GM10266 (cell line): ENCODE measurements at regions not wholly inside any gene's neighbourhood (a gene's known extent, or its start where the extent isn't known, plus 50 kb on each side); places are given as distances from the start of the nearest gene placed in this dataset.

Experiments used
- DNase-seq: peaks from one replicate; pipeline ENCODE4 v3.0.0; 2012; ENCODE audit errors: extremely low spot score
- TF ChIP-seq, protein P1 (sequence below): IDR thresholded peaks from 2 replicates; pipeline ENCODE4 v1.5.1; 2012; ENCODE audit warnings: mild to moderate bottlenecking, low read depth; ENCODE audit not compliant: control insufficient read depth, insufficient read depth; ENCODE audit errors: missing control alignments

DNA sequence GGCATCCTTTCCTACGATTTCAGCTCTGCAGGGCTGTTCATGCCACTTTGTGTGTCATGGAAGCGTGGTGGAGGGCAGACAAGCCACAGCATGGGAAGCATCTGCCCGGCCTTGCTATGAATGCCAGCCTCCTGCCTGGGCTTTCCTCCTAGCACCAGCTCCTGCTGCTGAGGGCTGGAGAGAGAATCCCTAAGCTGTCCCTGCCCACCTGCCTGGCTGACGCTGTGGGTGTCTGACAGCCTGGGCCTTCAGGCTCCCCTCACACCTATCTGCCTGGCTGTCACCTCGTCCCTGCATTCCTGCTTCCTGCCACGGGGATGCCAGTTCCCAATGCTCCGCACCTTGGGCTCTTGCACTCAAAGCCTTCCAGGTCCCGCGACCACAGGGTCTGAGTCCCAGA lies 606.5 kb upstream of the MGMT start:
- no peak for DNase-seq
- TF ChIP-seq, protein P1, sequence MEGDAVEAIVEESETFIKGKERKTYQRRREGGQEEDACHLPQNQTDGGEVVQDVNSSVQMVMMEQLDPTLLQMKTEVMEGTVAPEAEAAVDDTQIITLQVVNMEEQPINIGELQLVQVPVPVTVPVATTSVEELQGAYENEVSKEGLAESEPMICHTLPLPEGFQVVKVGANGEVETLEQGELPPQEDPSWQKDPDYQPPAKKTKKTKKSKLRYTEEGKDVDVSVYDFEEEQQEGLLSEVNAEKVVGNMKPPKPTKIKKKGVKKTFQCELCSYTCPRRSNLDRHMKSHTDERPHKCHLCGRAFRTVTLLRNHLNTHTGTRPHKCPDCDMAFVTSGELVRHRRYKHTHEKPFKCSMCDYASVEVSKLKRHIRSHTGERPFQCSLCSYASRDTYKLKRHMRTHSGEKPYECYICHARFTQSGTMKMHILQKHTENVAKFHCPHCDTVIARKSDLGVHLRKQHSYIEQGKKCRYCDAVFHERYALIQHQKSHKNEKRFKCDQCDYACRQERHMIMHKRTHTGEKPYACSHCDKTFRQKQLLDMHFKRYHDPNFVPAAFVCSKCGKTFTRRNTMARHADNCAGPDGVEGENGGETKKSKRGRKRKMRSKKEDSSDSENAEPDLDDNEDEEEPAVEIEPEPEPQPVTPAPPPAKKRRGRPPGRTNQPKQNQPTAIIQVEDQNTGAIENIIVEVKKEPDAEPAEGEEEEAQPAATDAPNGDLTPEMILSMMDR: no peak

DNA sequence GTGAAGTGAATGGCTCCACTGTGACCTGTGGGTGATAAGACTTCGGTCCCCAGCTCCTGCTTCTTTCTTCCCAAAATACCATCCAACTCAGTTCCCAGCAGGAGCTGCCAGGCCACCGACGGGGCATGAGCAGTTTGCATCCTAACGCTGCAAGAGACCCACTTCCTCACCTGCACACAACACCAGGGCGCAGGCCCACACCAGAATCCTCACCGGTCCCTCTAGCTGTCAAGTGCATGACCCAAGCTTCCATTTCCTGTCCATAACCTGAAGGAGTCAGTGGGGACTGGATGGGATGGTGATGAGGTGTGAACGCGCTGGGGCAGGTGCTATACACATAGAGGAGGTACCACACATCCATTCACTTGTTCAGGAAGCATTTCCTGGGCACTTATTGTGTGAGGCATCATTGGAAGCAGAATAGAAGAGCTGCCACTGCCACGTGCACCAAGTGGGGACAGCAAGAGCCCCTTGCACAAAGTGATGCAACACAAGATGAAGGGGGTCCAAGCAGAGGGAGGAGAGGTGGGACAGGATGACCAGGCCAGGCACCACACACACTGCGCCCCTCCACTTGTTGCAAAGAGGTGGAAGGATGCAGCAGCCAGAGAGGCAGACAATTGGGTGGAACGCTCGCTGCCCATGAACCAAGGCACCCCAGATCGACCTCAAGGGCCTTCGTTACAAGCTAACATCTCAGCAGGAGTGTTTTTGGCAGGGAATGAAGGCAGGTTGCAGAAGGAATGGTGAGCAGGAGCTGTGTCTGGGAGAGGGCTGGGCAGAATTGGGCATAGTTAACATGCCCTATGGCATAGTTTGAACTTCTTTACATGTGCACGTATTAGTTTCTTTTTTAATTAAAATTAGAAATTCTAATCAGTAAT lies 605.8 kb upstream of the MGMT start:
- DNase-seq: no peak
- TF ChIP-seq, protein P1: no peak

DNA sequence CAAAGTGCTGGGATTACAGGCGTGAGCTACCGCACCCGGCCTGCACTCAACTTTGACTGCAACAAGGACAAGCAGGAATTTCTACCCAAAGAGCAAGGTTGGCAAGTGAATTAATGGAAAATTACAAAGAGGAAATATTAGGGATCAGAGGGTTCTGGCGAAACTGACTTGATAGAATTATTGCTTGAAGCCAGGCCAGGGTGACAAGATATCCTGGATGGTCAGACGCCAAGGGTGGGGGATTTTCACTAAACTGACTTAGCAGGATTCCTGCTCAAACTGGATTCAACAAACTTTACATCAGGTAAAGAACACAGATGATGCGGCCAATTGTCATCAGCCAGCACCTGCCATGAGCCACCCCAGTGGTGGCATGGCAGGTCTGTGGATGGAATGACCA lies 603.6 kb upstream of the MGMT start:
- DNase-seq: no peak
- TF ChIP-seq, protein P1: no peak

DNA sequence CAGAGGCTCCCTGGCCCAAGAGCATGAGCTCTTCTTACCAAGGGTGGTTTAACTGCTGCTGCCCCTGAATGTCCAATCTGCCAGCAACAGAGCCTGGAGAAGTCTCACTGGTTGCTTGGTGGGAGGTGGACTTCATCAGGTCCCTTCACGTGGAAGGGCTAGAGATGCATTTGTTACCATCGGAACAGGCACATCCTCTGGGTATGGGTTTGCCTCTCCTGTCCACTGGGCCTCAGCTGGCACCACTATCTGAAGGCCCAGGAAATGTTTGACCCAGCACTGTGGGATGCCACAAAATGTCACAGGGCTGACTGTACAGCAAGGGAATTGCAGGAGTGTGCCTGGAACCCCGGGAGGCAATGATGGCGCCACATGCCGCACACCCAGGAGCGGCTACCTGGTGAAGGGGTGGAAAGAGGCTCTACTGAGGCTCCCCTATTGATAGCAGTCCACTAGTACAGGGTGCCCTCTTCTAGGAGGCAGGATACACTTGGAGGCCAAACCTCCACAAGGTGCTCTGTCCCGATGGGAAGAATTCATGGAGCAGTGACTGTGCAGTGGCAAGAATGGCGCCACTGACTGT lies 603.1 kb upstream of the MGMT start:
- no peak for DNase-seq
- TF ChIP-seq, protein P1: no peak

DNA sequence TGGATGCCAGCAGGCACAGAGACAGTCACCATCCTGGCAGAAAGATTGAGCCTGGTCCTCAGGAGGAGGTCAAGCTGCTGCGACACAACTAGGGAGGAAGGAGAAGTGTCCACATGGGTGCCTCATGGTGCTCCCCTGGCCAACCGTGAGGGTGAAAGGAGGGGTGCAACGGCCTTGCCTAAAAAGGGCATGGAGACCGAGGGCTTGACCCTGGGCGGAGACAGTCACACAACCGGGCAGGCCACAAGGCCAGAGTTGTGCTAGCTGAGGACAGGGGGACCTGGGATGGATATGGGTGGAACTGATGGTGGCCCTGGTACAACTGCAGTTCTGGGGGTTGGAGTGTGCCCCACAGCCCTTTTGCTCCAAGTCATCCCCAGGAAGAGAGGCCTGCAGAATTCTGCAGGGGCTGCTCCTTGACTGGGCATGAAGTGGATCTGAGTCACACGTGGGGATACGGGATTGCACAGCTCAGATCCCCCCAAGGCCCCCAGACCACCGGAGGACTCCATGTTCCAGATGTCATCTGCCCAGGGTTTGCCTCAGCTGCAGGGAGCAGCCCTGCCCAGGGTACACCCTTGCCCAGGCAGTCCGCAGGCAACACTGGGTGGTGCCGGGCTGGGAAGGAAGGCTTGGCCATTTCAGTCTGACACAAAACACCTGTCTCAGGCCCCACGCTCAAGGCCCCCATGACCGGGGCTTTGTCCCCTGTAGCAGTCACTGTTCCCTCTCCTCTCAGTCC lies 602.3 kb upstream of the MGMT start:
- TF ChIP-seq, protein P1: no peak
- no peak for DNase-seq

DNA sequence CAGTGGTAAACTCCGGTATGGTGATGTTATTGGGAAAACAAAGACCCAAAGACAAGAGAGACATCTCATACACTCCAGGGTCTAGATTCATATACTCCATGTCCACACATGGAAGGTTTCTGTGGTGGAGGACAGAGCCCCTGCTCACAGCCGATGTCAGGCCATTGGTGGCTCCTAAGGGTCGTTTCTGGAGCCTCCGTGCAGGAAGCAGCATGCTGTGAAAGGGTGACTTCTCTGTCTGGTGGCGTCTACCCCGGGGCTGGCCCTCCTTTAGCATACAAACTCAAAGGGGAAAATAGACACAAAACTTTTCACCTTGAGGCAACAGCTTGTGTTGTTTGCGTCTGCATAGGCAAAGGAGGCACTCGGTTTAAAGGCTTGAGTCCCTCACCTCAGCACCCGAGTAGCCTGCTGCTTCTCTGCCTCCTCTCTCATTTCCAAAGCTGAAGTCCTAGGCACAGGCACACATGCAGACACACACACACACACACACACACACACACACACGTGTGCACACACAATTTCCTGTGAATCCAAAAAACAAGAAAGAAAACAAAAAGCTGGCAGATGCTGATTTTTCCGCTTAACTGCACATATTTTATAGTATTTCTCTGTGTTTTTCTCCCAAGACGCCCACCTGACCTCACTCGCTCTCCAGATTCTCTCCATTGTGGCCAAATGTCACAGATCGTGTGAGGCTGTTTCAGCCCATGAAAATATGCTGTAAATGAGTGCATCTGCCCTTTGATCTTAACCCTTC lies 601.4 kb upstream of the MGMT start:
- DNase-seq: no peak
- TF ChIP-seq, protein P1: no peak
